Gastroesophageal sphincter (tissue), 3 donors: ENCODE measurements at regions not wholly inside any gene's neighbourhood (a gene's known extent, or its start where the extent isn't known, plus 50 kb on each side); places are given as distances from the start of the nearest gene placed in this dataset.

Experiments used
- CTCF ChIP-seq, 4 experiments: fragments of 200-600 bp in 2 of 4; fragments of 450-650 bp in 2 of 4; sonication (generic) in 1 of 4; IDR thresholded peaks; one replicate each; pipeline ENCODE4 v1.5.1; 2017 to 2019; ENCODE audit warnings: antibody characterized with exemption in 4 of 4, mild to moderate bottlenecking in 2 of 4, moderate library complexity in 2 of 4
- EP300 ChIP-seq: sonication (generic); formaldehyde crosslinking; IDR thresholded peaks from one replicate; pipeline ENCODE4 v1.6.1; 2017; ENCODE audit warnings: antibody characterized with exemption, mild to moderate bottlenecking
- POLR2A ChIP-seq, 2 donors: fragments of 450-650 bp; IDR thresholded peaks; one replicate each; pipeline ENCODE4 v1.6.1; 2017; ENCODE audit warnings: antibody characterized with exemption in 2 of 2, mild to moderate bottlenecking in 2 of 2, moderate library complexity in 1 of 2
- POLR2AphosphoS5 ChIP-seq: sonication (generic); formaldehyde crosslinking; IDR thresholded peaks from one replicate; pipeline ENCODE4 v1.6.1; 2017; ENCODE audit warnings: antibody characterized with exemption

- TF ChIP-seq CTCF (IDR thresholded peaks at IDR 0.05): no peak
- TF ChIP-seq POLR2AphosphoS5: no peak
- no peak for TF ChIP-seq POLR2A (IDR thresholded peaks at IDR 0.05)
- TF ChIP-seq EP300: no peak
Measured at GRCh38 chr4:83722730-83723269, 186.9 kb downstream of the GPAT3 start.
